Right lobe of liver (tissue), 4 donors: ENCODE measurements at regions not wholly inside any gene's neighbourhood (a gene's known extent, or its start where the extent isn't known, plus 50 kb on each side); places are given as distances from the start of the nearest gene placed in this dataset.

Experiments
- CTCF ChIP-seq, 4 donors: fragments of 200-600 bp in 3 of 4; fragments of 450-650 bp in 1 of 4; IDR thresholded peaks; one replicate each; pipeline versions ENCODE4 v1.5.1 to v1.8.0; 2016 to 2022; ENCODE audit warnings: antibody characterized with exemption in 4 of 4, mild to moderate bottlenecking in 2 of 4
- POLR2A ChIP-seq: fragments of 450-650 bp; IDR thresholded peaks from one replicate; pipeline ENCODE4 v1.6.1; 2017; ENCODE audit warnings: antibody characterized with exemption, mild to moderate bottlenecking
- donor health status: DM: no; HTN: no; CAD: no.
- donor health status: DM: no; HTN: no; CAD: no.
- donor health status: DM: no; HTN: yes; CAD: no.

GRCh38 chr11:101269390-101269789 lies 139.8 kb upstream of the PGR start:
- no peak for TF ChIP-seq CTCF (IDR thresholded peaks at IDR 0.05)
- no peak for TF ChIP-seq POLR2A
